ENCODE measurements at regions not wholly inside any gene's neighbourhood (a gene's known extent, or its start where the extent isn't known, plus 50 kb on each side); places are given as distances from the start of the nearest gene placed in this dataset.

GRCh38 chr11:112404112-112404511, 143.5 kb upstream of the PLET1 start (continued):
- TF ChIP-seq ZBTB33 (IDR thresholded peaks at IDR 0.05) = no peak
- no peak for TF ChIP-seq ATF3 (IDR thresholded peaks at IDR 0.05)
- no peak for TF ChIP-seq NR2F2 (IDR thresholded peaks at IDR 0.05)
- no peak for TF ChIP-seq TAF1 (conservative IDR thresholded peaks at IDR 0.05)
- TF ChIP-seq FOXA1 (IDR thresholded peaks at IDR 0.05) = no peak
- TF ChIP-seq MAX (IDR thresholded peaks at IDR 0.05) = no peak
- no peak for TF ChIP-seq JUND (IDR thresholded peaks at IDR 0.05)
- TF ChIP-seq HNF4G (IDR thresholded peaks at IDR 0.05) = no peak
- TF ChIP-seq EGR1 (IDR thresholded peaks at IDR 0.05; ENCODE audit: low read depth in 2 of 2) = no peak

GRCh38 chr11:112408517-112408916, 147.9 kb upstream of the PLET1 start:
- 50% methylated on average over 7 of the region's 7 CpGs for WGBS
- no peak for DNase-seq (ENCODE audit: low spot score)

More at GRCh38 chr11:112408517-112408916, 147.9 kb upstream of the PLET1 start:
- TF ChIP-seq YY1 (IDR thresholded peaks at IDR 0.05) (no peak), MAX (IDR thresholded peaks at IDR 0.05) (no peak), RAD21 (IDR thresholded peaks at IDR 0.05) (no peak), RXRA (IDR thresholded peaks at IDR 0.05) (no peak), ZBTB33 (IDR thresholded peaks at IDR 0.05) (no peak), FOXA1 (IDR thresholded peaks at IDR 0.05) (no peak), ATF3 (IDR thresholded peaks at IDR 0.05) (no peak), SP1 (IDR thresholded peaks at IDR 0.05) (no peak), HNF4A (conservative IDR thresholded peaks at IDR 0.05) (no peak), JUND (IDR thresholded peaks at IDR 0.05) (no peak), GABPA (IDR thresholded peaks at IDR 0.05 in 1 of 2, conservative IDR thresholded peaks at IDR 0.05 in 1 of 2) (no peak), TAF1 (conservative IDR thresholded peaks at IDR 0.05) (no peak), HNF4G (IDR thresholded peaks at IDR 0.05) (no peak), EGR1 (IDR thresholded peaks at IDR 0.05; ENCODE audit: low read depth in 2 of 2) (no peak), FOXA2 (IDR thresholded peaks at IDR 0.05) (no peak), CTCF (IDR thresholded peaks at IDR 0.05; ENCODE audit: low read depth, low read length, missing input control) (no peak)
- no peaks in the 10 kb centered on the region for H3K27me3 ChIP-seq (ENCODE audit: control insufficient read depth in 4 of 4, insufficient read depth in 4 of 4, low read length in 3 of 4)
- no peak overlapping the region for H3K27ac ChIP-seq (ENCODE audit: low read depth in 1 of 2, low read length in 2 of 2)
- peaks cover 0 to under 1% (median 0%) of the 10 kb centered on the region in 4 donors for H3K9me3 ChIP-seq (ENCODE audit: control insufficient read depth in 4 of 4, low read length in 3 of 4)
- no peaks in the 10 kb centered on the region for H3K4me1 ChIP-seq (ENCODE audit: control insufficient read depth in 4 of 4, insufficient read depth in 4 of 4, low read length in 3 of 4)
- no peak overlapping the region for H3K9ac ChIP-seq (ENCODE audit: low read depth in 1 of 2, low read length in 2 of 2)
- H3K36me3 ChIP-seq (ENCODE audit: control insufficient read depth in 4 of 4, insufficient read depth in 3 of 4, low read depth in 1 of 4, low read length in 3 of 4) = no peaks in the 10 kb centered on the region
- H3K4me3 ChIP-seq (ENCODE audit: low read depth in 1 of 3, low read length in 3 of 3) = no peak overlapping the region

Data from liver (tissue), 8 donors.